Suprapubic skin (tissue), 4 donors: ENCODE measurements at regions not wholly inside any gene's neighbourhood (a gene's known extent, or its start where the extent isn't known, plus 50 kb on each side); places are given as distances from the start of the nearest gene placed in this dataset.

Source experiments
- DNase-seq, 2 donors: peaks; one replicate each; pipeline ENCODE4 v3.0.0-alpha.2; 2019; ENCODE audit warnings: low spot score in 2 of 2
- H3K27ac ChIP-seq: fragments of 200-600 bp; sonication (generic); one replicate; pipeline ENCODE4 v1.5.1; 2019
- H3K27me3 ChIP-seq: fragments of 200-600 bp; sonication (generic); one replicate; pipeline ENCODE4 v1.5.1; 2019
- H3K36me3 ChIP-seq: fragments of 200-600 bp; sonication (generic); one replicate; pipeline ENCODE4 v1.5.1; 2019
- H3K4me1 ChIP-seq: fragments of 200-600 bp; sonication (generic); one replicate; pipeline ENCODE4 v1.5.1; 2019
- H3K4me3 ChIP-seq: fragments of 200-600 bp; sonication (generic); one replicate; pipeline ENCODE4 v1.5.1; 2019; ENCODE audit warnings: mild to moderate bottlenecking
- H3K9me3 ChIP-seq: fragments of 200-600 bp; sonication (generic); one replicate; pipeline ENCODE4 v1.5.1; 2019
- CTCF ChIP-seq, 2 donors: fragments of 200-600 bp in 1 of 2; fragments of 450-650 bp in 1 of 2; sonication (generic) in 1 of 2; IDR thresholded peaks; one replicate each; pipeline ENCODE4 v1.5.1; 2016 to 2019; ENCODE audit warnings: antibody characterized with exemption in 2 of 2, mild to moderate bottlenecking in 1 of 2, moderate library complexity in 1 of 2
- EP300 ChIP-seq: sonication (generic); formaldehyde crosslinking; IDR thresholded peaks from one replicate; pipeline ENCODE4 v1.6.1; 2017; ENCODE audit warnings: antibody characterized with exemption
- POLR2A ChIP-seq, 2 donors: fragments of 450-650 bp; IDR thresholded peaks; one replicate each; pipeline ENCODE4 v1.6.1; 2017; ENCODE audit warnings: antibody characterized with exemption in 2 of 2, mild to moderate bottlenecking in 2 of 2, moderate library complexity in 2 of 2
- POLR2AphosphoS5 ChIP-seq, 3 donors: sonication (generic); formaldehyde crosslinking; IDR thresholded peaks; one replicate each; pipeline ENCODE4 v1.6.1; 2017; ENCODE audit warnings: antibody characterized with exemption in 3 of 3
- WGBS: methylation state at CpG from one replicate; pipeline ENCODE4 v1.1.5; 2018; 5-methylcytosine and 5-hydroxymethylcytosine counted together

GRCh38 chr3:194876403-194877095 is 190.9 kb downstream of the FAM43A start:
- TF ChIP-seq POLR2AphosphoS5 (IDR thresholded peaks at IDR 0.05) = no peak
- TF ChIP-seq POLR2A (IDR thresholded peaks at IDR 0.05) = no peak
- no peak for TF ChIP-seq EP300
- no peak for TF ChIP-seq CTCF (IDR thresholded peaks at IDR 0.05)
- Histone ChIP-seq H3K4me3 (no peak overlapping the region), H3K27me3 (no peaks in the 10 kb centered on the region), H3K27ac (no peak overlapping the region), H3K4me1 (peaks cover 51% of the 10 kb centered on the region), H3K9me3 (no peaks in the 10 kb centered on the region), H3K36me3 (no peaks in the 10 kb centered on the region)
- WGBS = 72% methylated on average over 11 of the region's 12 CpGs
- peak in 1 of 2 donors; percentile 72 for DNase-seq

- H3K27ac ChIP-seq = no peak overlapping the region
- peaks cover 42% of the 10 kb centered on the region for H3K4me1 ChIP-seq
- DNase-seq = peak in 1 of 2 donors; percentile 61
- no peaks in the 10 kb centered on the region for H3K36me3 ChIP-seq
- no peaks in the 10 kb centered on the region for H3K27me3 ChIP-seq
- H3K9me3 ChIP-seq = no peaks in the 10 kb centered on the region
- WGBS = 66% methylated on average over 24 of the region's 24 CpGs
- no peak overlapping the region for H3K4me3 ChIP-seq
- no peak for TF ChIP-seq CTCF (IDR thresholded peaks at IDR 0.05)
- TF ChIP-seq EP300 = no peak
- no peak for TF ChIP-seq POLR2A (IDR thresholded peaks at IDR 0.05)
- TF ChIP-seq POLR2AphosphoS5 (IDR thresholded peaks at IDR 0.05) = no peak
Measured at GRCh38 chr3:194877291-194878119, 191.8 kb downstream of the FAM43A start.

GRCh38 chr3:194879126-194879877 is 193.6 kb downstream of the FAM43A start:
- 72% methylated on average over 11 of the region's 12 CpGs for WGBS
- TF ChIP-seq EP300 (no peak), POLR2A (IDR thresholded peaks at IDR 0.05) (no peak), CTCF (IDR thresholded peaks at IDR 0.05) (no peak), POLR2AphosphoS5 (IDR thresholded peaks at IDR 0.05) (no peak)
- Histone ChIP-seq H3K9me3 (peaks cover 6% of the 10 kb centered on the region), H3K27ac (no peak overlapping the region), H3K4me3 (no peak overlapping the region), H3K4me1 (peaks cover 34% of the 10 kb centered on the region), H3K27me3 (no peaks in the 10 kb centered on the region), H3K36me3 (no peaks in the 10 kb centered on the region)
- peak in 1 of 2 donors; percentile 48 for DNase-seq

- TF ChIP-seq POLR2A (IDR thresholded peaks at IDR 0.05) = no peak
- TF ChIP-seq CTCF (IDR thresholded peaks at IDR 0.05) = no peak
- TF ChIP-seq EP300 = no peak
- no peak for TF ChIP-seq POLR2AphosphoS5 (IDR thresholded peaks at IDR 0.05)
- Histone ChIP-seq H3K4me3 (no peak overlapping the region), H3K4me1 (peaks cover 34% of the 10 kb centered on the region), H3K27ac (peak overlapping the region; percentile 9), H3K36me3 (no peaks in the 10 kb centered on the region), H3K27me3 (no peaks in the 10 kb centered on the region), H3K9me3 (peaks cover 9% of the 10 kb centered on the region)
- DNase-seq = peak in 1 of 2 donors; percentile 83
- 20% methylated on average over 8 of the region's 12 CpGs for WGBS
Measured at GRCh38 chr3:194879991-194880939, 194.6 kb downstream of the FAM43A start.
